Glomerular visceral epithelial cell (primary cell): ENCODE measurements at regions not wholly inside any gene's neighbourhood (a gene's known extent, or its start where the extent isn't known, plus 50 kb on each side); places are given as distances from the start of the nearest gene placed in this dataset.
"Not testable (repeated sequence)": the region's sequence is repeated elsewhere in the genome, so short reads cannot be mapped to it uniquely, and the experiment has no call there.

Source experiments
- DNase-seq: peaks from one replicate; pipeline ENCODE4 v3.0.0-alpha.2; 2016; ENCODE audit errors: extremely low spot score

GRCh38 chr4:93888308-93888707 is 59.8 kb downstream of the ATOH1 start:
- no peak for DNase-seq

- no peak for DNase-seq
These were observed 60.2 kb downstream of the ATOH1 start for GRCh38 chr4:93888768-93889167.

GRCh38 chr4:93891244-93891643 is 62.7 kb downstream of the ATOH1 start:
- no peak for DNase-seq

- no peak for DNase-seq
These were observed 66.4 kb downstream of the ATOH1 start for GRCh38 chr4:93894995-93895394.

- no peak for DNase-seq
These were observed 68.0 kb downstream of the ATOH1 start for GRCh38 chr4:93896516-93896915.

- no peak for DNase-seq
These were observed 69.0 kb downstream of the ATOH1 start for GRCh38 chr4:93897559-93897958.

- no peak for DNase-seq
These were observed 80.2 kb downstream of the ATOH1 start for GRCh38 chr4:93908778-93909177.

- no peak for DNase-seq
These were observed 83.1 kb downstream of the ATOH1 start for GRCh38 chr4:93911671-93912070.

- DNase-seq: no peak
These were observed 83.6 kb downstream of the ATOH1 start for GRCh38 chr4:93912146-93912545.

- no peak for DNase-seq
These were observed 90.3 kb downstream of the ATOH1 start for GRCh38 chr4:93918856-93919255.

GRCh38 chr4:93923570-93923969 is 95.0 kb downstream of the ATOH1 start:
- DNase-seq: not testable (repeated sequence)

GRCh38 chr4:93947286-93947685 is 118.7 kb downstream of the ATOH1 start:
- DNase-seq: no peak

GRCh38 chr4:93950239-93950638 is 121.7 kb downstream of the ATOH1 start:
- not testable (repeated sequence) for DNase-seq

GRCh38 chr4:93957186-93957585 is 128.6 kb downstream of the ATOH1 start:
- no peak for DNase-seq

- no peak for DNase-seq
These were observed 131.9 kb downstream of the ATOH1 start for GRCh38 chr4:93960450-93960849.

GRCh38 chr4:93960916-93961315 is 132.4 kb downstream of the ATOH1 start:
- no peak for DNase-seq

GRCh38 chr4:93981594-93981993 is 153.0 kb downstream of the ATOH1 start:
- DNase-seq: no peak

GRCh38 chr4:93982255-93982654 is 153.7 kb downstream of the ATOH1 start:
- no peak for DNase-seq

- DNase-seq: no peak
These were observed 154.6 kb downstream of the ATOH1 start for GRCh38 chr4:93983140-93983539.

- DNase-seq: no peak
These were observed 165.8 kb downstream of the ATOH1 start for GRCh38 chr4:93994175-93994994.

GRCh38 chr4:93996895-93997294 is 168.3 kb downstream of the ATOH1 start:
- DNase-seq: no peak

- DNase-seq: no peak
These were observed 172.0 kb downstream of the ATOH1 start for GRCh38 chr4:94000559-94000958.

GRCh38 chr4:94006932-94007331 is 178.4 kb downstream of the ATOH1 start:
- no peak for DNase-seq

GRCh38 chr4:94011190-94011589 is 182.6 kb downstream of the ATOH1 start:
- DNase-seq: no peak
